Hepatocyte (in vitro differentiated cells): ENCODE measurements at regions not wholly inside any gene's neighbourhood (a gene's known extent, or its start where the extent isn't known, plus 50 kb on each side); places are given as distances from the start of the nearest gene placed in this dataset.

ENCODE experiments used
- EZH2 ChIP-seq: fragments of 200-600 bp; sonication (generic); IDR thresholded peaks from 2 replicates; pipeline ENCODE4 v1.6.1; 2016; ENCODE audit warnings: antibody characterized with exemption, mild to moderate bottlenecking, borderline replicate concordance
- EZH2phosphoT487 ChIP-seq: fragments of 200-600 bp; sonication (generic); IDR thresholded peaks from one replicate; pipeline ENCODE4 v1.6.1; 2018; ENCODE audit warnings: antibody characterized with exemption, mild to moderate bottlenecking, low read depth, moderate library complexity; ENCODE audit not compliant: unreplicated experiment, severe bottlenecking
- TF ChIP-seq, protein P1 (sequence below): fragments of 200-600 bp; sonication (generic); IDR thresholded peaks from 2 replicates; pipeline ENCODE4 v1.5.1; 2016; ENCODE audit warnings: antibody characterized with exemption, mild to moderate bottlenecking; ENCODE audit not compliant: poor library complexity

DNA sequence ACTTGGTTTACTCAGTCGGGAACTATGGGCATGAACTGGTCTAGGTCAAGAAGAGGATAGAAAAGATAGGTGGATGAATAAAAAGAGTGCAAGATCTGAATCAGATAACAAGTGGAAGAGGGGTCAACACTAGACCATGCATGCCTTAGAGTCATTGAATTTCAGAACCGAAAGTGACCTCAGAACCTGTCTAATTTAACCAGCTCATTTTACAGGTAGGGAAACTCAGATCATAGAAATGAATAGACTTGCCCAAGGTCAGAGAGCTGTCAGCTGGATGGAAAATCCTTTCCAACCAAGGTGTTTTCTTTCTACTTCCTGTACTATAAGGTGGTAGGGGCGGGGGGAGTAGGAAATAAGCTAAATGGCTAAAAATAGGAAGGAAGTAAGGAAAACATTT, 121.4 kb upstream of the ADGRF1 start:
- TF ChIP-seq, protein P1, sequence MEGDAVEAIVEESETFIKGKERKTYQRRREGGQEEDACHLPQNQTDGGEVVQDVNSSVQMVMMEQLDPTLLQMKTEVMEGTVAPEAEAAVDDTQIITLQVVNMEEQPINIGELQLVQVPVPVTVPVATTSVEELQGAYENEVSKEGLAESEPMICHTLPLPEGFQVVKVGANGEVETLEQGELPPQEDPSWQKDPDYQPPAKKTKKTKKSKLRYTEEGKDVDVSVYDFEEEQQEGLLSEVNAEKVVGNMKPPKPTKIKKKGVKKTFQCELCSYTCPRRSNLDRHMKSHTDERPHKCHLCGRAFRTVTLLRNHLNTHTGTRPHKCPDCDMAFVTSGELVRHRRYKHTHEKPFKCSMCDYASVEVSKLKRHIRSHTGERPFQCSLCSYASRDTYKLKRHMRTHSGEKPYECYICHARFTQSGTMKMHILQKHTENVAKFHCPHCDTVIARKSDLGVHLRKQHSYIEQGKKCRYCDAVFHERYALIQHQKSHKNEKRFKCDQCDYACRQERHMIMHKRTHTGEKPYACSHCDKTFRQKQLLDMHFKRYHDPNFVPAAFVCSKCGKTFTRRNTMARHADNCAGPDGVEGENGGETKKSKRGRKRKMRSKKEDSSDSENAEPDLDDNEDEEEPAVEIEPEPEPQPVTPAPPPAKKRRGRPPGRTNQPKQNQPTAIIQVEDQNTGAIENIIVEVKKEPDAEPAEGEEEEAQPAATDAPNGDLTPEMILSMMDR = no peak
- TF ChIP-seq EZH2 (no peak), EZH2phosphoT487 (no peak)
